ENCODE measurements at regions not wholly inside any gene's neighbourhood (a gene's known extent, or its start where the extent isn't known, plus 50 kb on each side); places are given as distances from the start of the nearest gene placed in this dataset.

DNA sequence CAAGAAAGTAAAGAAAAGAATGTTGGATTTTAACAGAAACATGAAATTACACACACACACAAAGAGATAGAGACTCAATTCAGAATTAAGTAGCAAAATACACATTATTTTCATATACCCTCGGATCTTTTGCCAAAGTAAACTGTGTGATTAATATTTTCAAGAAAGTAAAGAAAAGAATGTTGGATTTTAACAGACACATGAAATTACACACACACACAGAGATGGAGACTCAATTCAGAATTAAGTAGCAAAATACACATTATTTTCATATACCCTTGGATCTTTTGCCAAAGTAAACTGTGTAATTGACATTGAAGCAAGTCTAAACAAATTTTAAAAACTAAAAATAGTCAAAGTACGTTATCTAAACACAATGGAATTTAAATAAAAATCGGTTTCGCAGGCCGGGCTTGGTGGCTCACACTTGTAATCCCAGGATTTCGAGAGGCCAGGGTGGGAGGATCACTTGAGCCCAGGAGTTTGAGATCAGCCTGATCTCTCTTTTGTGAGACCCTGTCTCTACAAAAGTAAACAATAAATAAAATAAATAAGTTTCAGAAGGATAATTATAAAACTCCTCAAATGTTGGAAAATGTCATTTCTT is 337.3 kb upstream of the MAGI2 start:
- DNase-seq (ENCODE audit: insufficient read length, low spot score) (no peak), FAIRE-seq (no peak)
- TF ChIP-seq CTCF (IDR thresholded peaks at IDR 0.05; ENCODE audit: insufficient read depth, missing control alignments) = no peak

DNA sequence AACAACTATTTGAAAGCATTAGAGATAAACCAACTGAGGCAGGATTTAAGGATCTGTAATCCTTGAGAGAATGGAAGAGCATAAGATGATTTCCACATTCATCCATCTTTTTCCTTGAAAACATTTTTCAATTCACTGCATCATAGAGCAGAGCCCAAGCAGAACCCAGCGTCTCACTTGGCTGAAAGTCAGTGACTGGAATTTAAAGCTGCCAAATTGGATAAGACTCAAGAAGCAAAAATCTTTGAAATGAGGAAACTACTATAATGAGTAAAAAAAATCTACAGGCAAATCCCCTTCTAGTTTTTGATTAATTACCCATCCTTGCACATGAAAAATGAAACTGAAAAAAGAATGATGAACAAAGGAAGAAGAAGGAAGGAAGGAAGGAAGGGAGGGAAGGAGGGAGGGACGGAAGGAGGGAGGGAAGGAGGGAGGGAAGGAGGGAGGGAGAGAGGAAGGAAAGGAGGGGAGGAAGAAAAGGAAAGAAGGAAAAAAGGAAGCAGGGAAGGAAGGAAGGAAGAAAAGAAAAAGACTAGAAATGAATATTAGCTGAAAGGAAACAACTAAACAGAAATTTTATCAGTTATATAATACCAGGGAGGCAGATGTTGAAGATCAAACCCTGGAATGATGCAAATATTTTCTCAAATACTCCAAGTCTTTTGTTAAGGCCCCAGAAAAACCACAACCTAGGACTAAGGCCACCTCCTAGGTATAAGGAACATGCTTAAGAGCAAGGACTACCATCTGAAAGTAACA is 336.3 kb upstream of the MAGI2 start:
- FAIRE-seq (no peak), DNase-seq (ENCODE audit: insufficient read length, low spot score) (no peak)
- TF ChIP-seq CTCF (IDR thresholded peaks at IDR 0.05; ENCODE audit: insufficient read depth, missing control alignments) = no peak

DNA sequence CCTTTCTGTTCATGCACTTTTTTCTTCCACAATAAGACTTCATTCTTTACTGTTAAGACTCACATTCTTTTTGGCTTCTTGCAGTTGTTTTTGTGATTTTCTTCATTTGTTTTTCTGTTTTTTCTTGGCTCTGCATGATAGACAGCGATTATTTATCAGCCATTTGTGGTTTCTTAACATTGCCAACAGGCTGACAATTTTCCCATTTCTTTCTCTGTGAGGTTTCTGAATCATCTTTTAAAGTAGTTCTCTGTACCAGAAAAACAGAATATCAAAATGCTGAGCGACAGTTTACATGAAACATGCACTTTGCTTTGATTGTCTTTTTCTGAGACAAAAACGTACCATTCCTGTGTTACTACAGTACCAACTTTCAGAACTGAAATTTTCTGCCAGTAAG is 334.2 kb upstream of the MAGI2 start:
- DNase-seq (ENCODE audit: insufficient read length, low spot score) (no peak), FAIRE-seq (no peak)
- TF ChIP-seq CTCF (IDR thresholded peaks at IDR 0.05; ENCODE audit: insufficient read depth, missing control alignments) = no peak

GRCh38 chr7:79787096-79787495 is 333.6 kb upstream of the MAGI2 start:
- no peak for TF ChIP-seq CTCF (IDR thresholded peaks at IDR 0.05; ENCODE audit: insufficient read depth, missing control alignments)
- DNase-seq (ENCODE audit: insufficient read length, low spot score) = no peak
- peak; percentile 16 for FAIRE-seq

- FAIRE-seq (no peak), DNase-seq (ENCODE audit: insufficient read length, low spot score) (no peak)
- no peak for TF ChIP-seq CTCF (IDR thresholded peaks at IDR 0.05; ENCODE audit: insufficient read depth, missing control alignments)
Measured at GRCh38 chr7:79786187-79786586, 332.7 kb upstream of the MAGI2 start.

- no peak for TF ChIP-seq CTCF (IDR thresholded peaks at IDR 0.05; ENCODE audit: insufficient read depth, missing control alignments)
- no peak for DNase-seq (ENCODE audit: insufficient read length, low spot score)
- peak; percentile 48 for FAIRE-seq
Measured at GRCh38 chr7:79785556-79785955, 332.1 kb upstream of the MAGI2 start.

DNA sequence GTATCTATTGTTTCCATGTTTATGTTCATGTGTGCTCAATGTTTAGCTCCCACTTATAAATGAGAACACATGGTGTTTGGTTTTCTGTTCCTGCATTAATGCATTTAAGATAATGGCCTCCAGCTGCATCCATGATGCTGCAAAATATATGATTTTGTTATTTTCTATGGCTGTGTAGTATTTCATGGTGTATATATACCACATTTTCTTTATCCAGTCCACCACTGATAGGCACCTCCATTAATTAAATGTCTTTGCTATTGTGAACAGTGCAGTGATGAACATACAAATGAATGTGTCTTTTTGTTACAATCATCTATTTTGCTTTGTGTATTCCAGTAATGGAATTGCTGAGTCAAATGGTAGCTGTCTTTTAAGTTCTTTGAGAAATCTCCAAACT is 329.4 kb upstream of the MAGI2 start:
- TF ChIP-seq CTCF (IDR thresholded peaks at IDR 0.05; ENCODE audit: insufficient read depth, missing control alignments) = no peak
- no peak for DNase-seq (ENCODE audit: insufficient read length, low spot score)
- FAIRE-seq = no peak
